ENCODE measurements at regions not wholly inside any gene's neighbourhood (a gene's known extent, or its start where the extent isn't known, plus 50 kb on each side); places are given as distances from the start of the nearest gene placed in this dataset.

DNA sequence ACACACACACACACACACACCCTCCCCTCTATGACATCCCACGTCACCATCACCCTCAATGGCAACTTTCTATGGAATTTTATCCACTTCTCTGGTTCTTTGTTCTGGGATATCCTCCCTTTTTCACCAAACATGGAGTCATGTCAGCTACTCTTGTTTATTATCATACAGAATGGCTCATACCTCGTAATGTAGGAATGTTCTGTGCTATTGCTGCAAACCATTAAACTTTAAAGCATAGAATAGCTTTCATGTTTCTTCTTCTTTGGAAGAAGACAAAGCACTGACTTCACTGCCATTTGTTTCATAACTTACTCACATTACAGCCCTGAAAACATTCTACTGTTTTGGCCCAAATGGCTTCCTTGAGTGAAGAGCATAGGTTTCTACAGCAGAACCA is 163.4 kb downstream of the FOXO1 start:
- TF ChIP-seq, protein P1, sequence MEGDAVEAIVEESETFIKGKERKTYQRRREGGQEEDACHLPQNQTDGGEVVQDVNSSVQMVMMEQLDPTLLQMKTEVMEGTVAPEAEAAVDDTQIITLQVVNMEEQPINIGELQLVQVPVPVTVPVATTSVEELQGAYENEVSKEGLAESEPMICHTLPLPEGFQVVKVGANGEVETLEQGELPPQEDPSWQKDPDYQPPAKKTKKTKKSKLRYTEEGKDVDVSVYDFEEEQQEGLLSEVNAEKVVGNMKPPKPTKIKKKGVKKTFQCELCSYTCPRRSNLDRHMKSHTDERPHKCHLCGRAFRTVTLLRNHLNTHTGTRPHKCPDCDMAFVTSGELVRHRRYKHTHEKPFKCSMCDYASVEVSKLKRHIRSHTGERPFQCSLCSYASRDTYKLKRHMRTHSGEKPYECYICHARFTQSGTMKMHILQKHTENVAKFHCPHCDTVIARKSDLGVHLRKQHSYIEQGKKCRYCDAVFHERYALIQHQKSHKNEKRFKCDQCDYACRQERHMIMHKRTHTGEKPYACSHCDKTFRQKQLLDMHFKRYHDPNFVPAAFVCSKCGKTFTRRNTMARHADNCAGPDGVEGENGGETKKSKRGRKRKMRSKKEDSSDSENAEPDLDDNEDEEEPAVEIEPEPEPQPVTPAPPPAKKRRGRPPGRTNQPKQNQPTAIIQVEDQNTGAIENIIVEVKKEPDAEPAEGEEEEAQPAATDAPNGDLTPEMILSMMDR (conservative IDR thresholded peaks at IDR 0.05; ENCODE audit: low read length) = no peak
- TF ChIP-seq EZH2phosphoT487 (IDR thresholded peaks at IDR 0.05; ENCODE audit: borderline replicate concordance, low read depth, low read length) = no peak
